NCI-H2107 (cell line): ENCODE measurements at regions not wholly inside any gene's neighbourhood (a gene's known extent, or its start where the extent isn't known, plus 50 kb on each side); places are given as distances from the start of the nearest gene placed in this dataset.
"Not testable (repeated sequence)": the region's sequence is repeated elsewhere in the genome, so short reads cannot be mapped to it uniquely, and the experiment has no call there.

Source experiments
- DNase-seq: peaks from one replicate; lab custom pipeline; 2025; lab: John Stamatoyannopoulos, UW

GRCh38 chr2:144668493-144669110 is 148.7 kb upstream of the ZEB2 start:
- DNase-seq, result no peak

- no peak for DNase-seq
Observed at GRCh38 chr2:144666032-144666431, 146.1 kb upstream of the ZEB2 start.

GRCh38 chr2:144663207-144663606 is 143.3 kb upstream of the ZEB2 start:
- DNase-seq, result no peak

GRCh38 chr2:144660518-144661316 is 140.8 kb upstream of the ZEB2 start:
- no peak for DNase-seq

- no peak for DNase-seq
Observed at GRCh38 chr2:144659731-144660275, 139.9 kb upstream of the ZEB2 start.

- no peak for DNase-seq
Observed at GRCh38 chr2:144654523-144654922, 134.6 kb upstream of the ZEB2 start.

GRCh38 chr2:144650907-144651306 is 131.0 kb upstream of the ZEB2 start:
- no peak for DNase-seq

GRCh38 chr2:144648837-144649465 is 129.0 kb upstream of the ZEB2 start:
- DNase-seq, result no peak

GRCh38 chr2:144645083-144645778 is 125.3 kb upstream of the ZEB2 start:
- no peak for DNase-seq

GRCh38 chr2:144644549-144644948 is 124.6 kb upstream of the ZEB2 start:
- no peak for DNase-seq

- DNase-seq, result no peak
Observed at GRCh38 chr2:144643537-144644336, 123.8 kb upstream of the ZEB2 start.

GRCh38 chr2:144642856-144643255 is 122.9 kb upstream of the ZEB2 start:
- no peak for DNase-seq

- no peak for DNase-seq
Observed at GRCh38 chr2:144642131-144642530, 122.2 kb upstream of the ZEB2 start.

- DNase-seq, result not testable (repeated sequence)
Observed at GRCh38 chr2:144638250-144638649, 118.3 kb upstream of the ZEB2 start.

- not testable (repeated sequence) for DNase-seq
Observed at GRCh38 chr2:144636860-144637259, 116.9 kb upstream of the ZEB2 start.

GRCh38 chr2:144632809-144633208 is 112.9 kb upstream of the ZEB2 start:
- DNase-seq, result no peak

- no peak for DNase-seq
Observed at GRCh38 chr2:144631636-144632035, 111.7 kb upstream of the ZEB2 start.

- DNase-seq, result no peak
Observed at GRCh38 chr2:144630459-144631215, 110.7 kb upstream of the ZEB2 start.

- DNase-seq, result no peak
Observed at GRCh38 chr2:144629935-144630334, 110.0 kb upstream of the ZEB2 start.

GRCh38 chr2:144628566-144628965 is 108.6 kb upstream of the ZEB2 start:
- no peak for DNase-seq

- DNase-seq, result no peak
Observed at GRCh38 chr2:144625626-144626025, 105.7 kb upstream of the ZEB2 start.
